Heart left ventricle (tissue), 16 donors: ENCODE measurements at regions not wholly inside any gene's neighbourhood (a gene's known extent, or its start where the extent isn't known, plus 50 kb on each side); places are given as distances from the start of the nearest gene placed in this dataset.

Experiments used
- ATAC-seq, 4 donors: fragments of 200-7000 bp; cut with Tn5 transposase; one replicate each; pipeline ENCODE4 v1.9.1; 2020 to 2022; ENCODE audit warnings: moderate library complexity in 4 of 4, mild to moderate bottlenecking in 3 of 4, moderate number of reproducible peaks in 1 of 4
- DNase-seq, 5 donors: peaks; one replicate each; pipeline ENCODE4 v3.0.0-alpha.2; 2020
- H3K27ac ChIP-seq, 12 donors: fragments of 200-600 bp; sonication (generic) in 4 of 12; one replicate each; pipeline versions ENCODE4 v1.5.0 to v1.8.0; 2016 to 2022; ENCODE audit warnings: mild to moderate bottlenecking in 2 of 12
- H3K27me3 ChIP-seq, 9 donors: fragments of 200-600 bp; sonication (generic) in 2 of 9; one replicate each; pipeline versions ENCODE4 v1.5.1 to v1.8.0; 2016 to 2022; ENCODE audit warnings: mild to moderate bottlenecking in 3 of 9
- H3K36me3 ChIP-seq, 9 donors: fragments of 200-600 bp; sonication (generic) in 2 of 9; one replicate each; pipeline versions ENCODE4 v1.5.0 to v1.8.0; 2018 to 2022; ENCODE audit warnings: mild to moderate bottlenecking in 2 of 9
- H3K4me1 ChIP-seq, 12 donors: fragments of 200-600 bp; sonication (generic) in 4 of 12; one replicate each; pipeline versions ENCODE4 v1.5.0 to v1.8.0; 2016 to 2022; ENCODE audit warnings: mild to moderate bottlenecking in 3 of 12
- H3K4me3 ChIP-seq, 12 donors: fragments of 200-600 bp; sonication (generic) in 4 of 12; one replicate each; pipeline versions ENCODE4 v1.5.0 to v1.8.0; 2017 to 2022; ENCODE audit warnings: mild to moderate bottlenecking in 9 of 12, moderate library complexity in 4 of 12
- H3K9me3 ChIP-seq, 12 donors: fragments of 200-600 bp; sonication (generic) in 4 of 12; one replicate each; pipeline versions ENCODE4 v1.5.0 to v1.8.0; 2016 to 2022; ENCODE audit warnings: mild to moderate bottlenecking in 1 of 12
- POLR2A ChIP-seq, 2 donors: fragments of 450-650 bp; IDR thresholded peaks; one replicate each; pipeline ENCODE4 v1.6.1; 2017; ENCODE audit warnings: antibody characterized with exemption in 2 of 2, mild to moderate bottlenecking in 2 of 2, moderate library complexity in 2 of 2
- whole genome bisulfite sequencing, 4 donors: extraction: QIAGEN DNeasy Blood & Tissue Kit in 2 of 4; methylation state at CpG; one replicate each; pipeline versions ENCODE4 v1.1.5 to v1.1.7; 2013 to 2018; 5-methylcytosine and 5-hydroxymethylcytosine counted together
- intact Hi-C, 10 donors: fragments of 100-400 bp; cut with DNase I; formaldehyde crosslinking; loops; one replicate each; pipeline versions ENCODE4 v1.11.1 to v1.14.2; 2022
- TF ChIP-seq, protein P1 (sequence below), 12 donors: fragments of 200-600 bp; sonication (generic) in 4 of 12; IDR thresholded peaks; one replicate each; pipeline versions ENCODE4 v1.5.0 to v1.8.0; 2018 to 2022; ENCODE audit warnings: antibody characterized with exemption in 12 of 12, mild to moderate bottlenecking in 5 of 12
- donor health status: ischemic (EF 13 %, LVEDD 7.1; RV severe dilation, severe dysfunction).
- donor health status: healthy with polysubstance abuse.
- donor health status: DM: no; HTN: yes; CAD: no.
- donor health status: DM: no; HTN: no; CAD: no.
- donor health status: ischemic (EF 25% LVEDD 6.9; RV normal size, moderate dysfunction).
- donor health status: ischemic (EF 25% LVEDD 5.7; RV mildly dilated, moderate dysfunction).
- donor health status: healthy.
- donor health status: DM: yes; HTN: yes; CAD: no.
- donor health status: ischemic (EF 35%, LVEDD 5.7; RV mildly dilated, moderate dysfunction).
- donor health status: nonischemic (EF 11% LVEDD 7.7; RV severe dilation, severe dysfunction).
- donor health status: DM: yes; HTN: yes; CAD: no.
- donor health status: PGD.
- donor health status: ischemic (EF 29% LVEDD 5.4; RV normal size, mild dysfunction).
- donor health status: nonischemic (EF 23%, LVEDD 6.1; RV moderate dilation, normal function).

DNA sequence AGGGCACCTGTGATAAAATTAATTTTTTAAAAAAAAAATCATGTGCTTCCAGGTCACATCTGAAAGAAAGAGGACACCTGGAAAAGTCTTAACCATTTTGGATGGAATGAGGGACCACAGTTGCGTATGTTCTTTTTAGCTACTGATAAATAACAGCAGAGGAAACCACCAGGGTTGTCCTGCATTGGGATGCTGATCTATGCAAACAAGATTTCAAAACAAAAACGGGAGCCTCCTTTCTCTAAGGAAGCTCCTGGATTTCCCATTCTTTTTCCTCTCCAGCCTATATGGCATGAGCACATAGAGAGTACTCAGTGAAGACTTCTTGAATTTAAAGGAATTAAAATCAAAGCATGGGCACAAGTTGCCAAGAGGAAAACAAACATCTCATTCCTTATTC, 145.6 kb upstream of the THBS1 start:
- H3K27ac ChIP-seq, result peak overlapping the region; percentile 2 to 75 (median 54)
- intact Hi-C loops, result loop anchor here in 6 of 10 donors (5.0 to 10.0 kb wide), 8 partner anchors 50 to 260 kb away; partner anchors contain the start of gene THBS1 (in 1 of the 6)

DNA sequence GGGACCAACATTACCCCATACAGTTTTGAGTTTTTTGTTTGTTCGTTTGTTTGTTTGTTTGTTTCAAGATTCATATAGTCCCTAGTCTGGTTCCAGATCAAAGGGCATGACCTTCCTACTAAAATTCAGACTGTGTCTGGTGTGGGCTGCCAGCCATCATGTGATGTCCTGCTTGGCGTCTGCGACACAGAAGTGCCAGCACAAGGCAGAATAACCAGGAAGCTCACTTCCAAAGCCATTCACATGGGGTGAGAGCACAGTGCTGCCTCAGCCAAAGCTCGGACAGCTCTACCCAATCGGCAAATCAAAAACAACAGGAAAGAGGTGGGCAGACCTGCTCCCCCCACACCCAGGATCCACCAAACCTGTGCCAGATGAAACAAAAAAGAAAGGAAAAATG, 142.6 kb upstream of the THBS1 start:
- no peaks in the 10 kb centered on the region for H3K27me3 ChIP-seq
- no peaks in the 10 kb centered on the region for H3K36me3 ChIP-seq
- H3K9me3 ChIP-seq, result no peaks in the 10 kb centered on the region
- H3K4me3 ChIP-seq, result no peak overlapping the region
- 25 to 32% (median 28%) methylated on average over 5 of the region's 5 CpGs for WGBS, 4 donors
- ATAC-seq (peak; percentile 68 to 92 (median 80)), DNase-seq (peak; percentile 55 to 83 (median 62))
- intact Hi-C loops, result loop anchor here in 6 of 10 donors (5.0 to 10.0 kb wide), 8 partner anchors 47 to 263 kb away; partner anchors contain the start of gene THBS1 (in 1 of the 6)
- TF ChIP-seq POLR2A (IDR thresholded peaks at IDR 0.05), result peak in 1 of 2 donors; percentile 17
- TF ChIP-seq, protein P1, sequence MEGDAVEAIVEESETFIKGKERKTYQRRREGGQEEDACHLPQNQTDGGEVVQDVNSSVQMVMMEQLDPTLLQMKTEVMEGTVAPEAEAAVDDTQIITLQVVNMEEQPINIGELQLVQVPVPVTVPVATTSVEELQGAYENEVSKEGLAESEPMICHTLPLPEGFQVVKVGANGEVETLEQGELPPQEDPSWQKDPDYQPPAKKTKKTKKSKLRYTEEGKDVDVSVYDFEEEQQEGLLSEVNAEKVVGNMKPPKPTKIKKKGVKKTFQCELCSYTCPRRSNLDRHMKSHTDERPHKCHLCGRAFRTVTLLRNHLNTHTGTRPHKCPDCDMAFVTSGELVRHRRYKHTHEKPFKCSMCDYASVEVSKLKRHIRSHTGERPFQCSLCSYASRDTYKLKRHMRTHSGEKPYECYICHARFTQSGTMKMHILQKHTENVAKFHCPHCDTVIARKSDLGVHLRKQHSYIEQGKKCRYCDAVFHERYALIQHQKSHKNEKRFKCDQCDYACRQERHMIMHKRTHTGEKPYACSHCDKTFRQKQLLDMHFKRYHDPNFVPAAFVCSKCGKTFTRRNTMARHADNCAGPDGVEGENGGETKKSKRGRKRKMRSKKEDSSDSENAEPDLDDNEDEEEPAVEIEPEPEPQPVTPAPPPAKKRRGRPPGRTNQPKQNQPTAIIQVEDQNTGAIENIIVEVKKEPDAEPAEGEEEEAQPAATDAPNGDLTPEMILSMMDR (IDR thresholded peaks at IDR 0.05), result no peak
- H3K27ac ChIP-seq, result peak overlapping the region in 11 of 12 donors; percentile 31 to 83 (median 62)
- H3K4me1 ChIP-seq, result peaks cover 2 to 48% (median 30%) of the 10 kb centered on the region in 12 donors

More for the DNA sequence above, 145.6 kb upstream of the THBS1 start:
- H3K4me1 ChIP-seq, result peaks cover 2 to 78% (median 43%) of the 10 kb centered on the region in 12 donors
- H3K36me3 ChIP-seq, result no peaks in the 10 kb centered on the region
- ATAC-seq (no peak), DNase-seq (no peak)
- H3K4me3 ChIP-seq, result no peak overlapping the region
- TF ChIP-seq, protein P1 (IDR thresholded peaks at IDR 0.05), result no peak
- TF ChIP-seq POLR2A (IDR thresholded peaks at IDR 0.05), result no peak
- H3K9me3 ChIP-seq, result no peaks in the 10 kb centered on the region
- WGBS, 4 donors, result 56 to 65% (median 64%) methylated on average over 2 of the region's 2 CpGs
- H3K27me3 ChIP-seq, result no peaks in the 10 kb centered on the region

DNA sequence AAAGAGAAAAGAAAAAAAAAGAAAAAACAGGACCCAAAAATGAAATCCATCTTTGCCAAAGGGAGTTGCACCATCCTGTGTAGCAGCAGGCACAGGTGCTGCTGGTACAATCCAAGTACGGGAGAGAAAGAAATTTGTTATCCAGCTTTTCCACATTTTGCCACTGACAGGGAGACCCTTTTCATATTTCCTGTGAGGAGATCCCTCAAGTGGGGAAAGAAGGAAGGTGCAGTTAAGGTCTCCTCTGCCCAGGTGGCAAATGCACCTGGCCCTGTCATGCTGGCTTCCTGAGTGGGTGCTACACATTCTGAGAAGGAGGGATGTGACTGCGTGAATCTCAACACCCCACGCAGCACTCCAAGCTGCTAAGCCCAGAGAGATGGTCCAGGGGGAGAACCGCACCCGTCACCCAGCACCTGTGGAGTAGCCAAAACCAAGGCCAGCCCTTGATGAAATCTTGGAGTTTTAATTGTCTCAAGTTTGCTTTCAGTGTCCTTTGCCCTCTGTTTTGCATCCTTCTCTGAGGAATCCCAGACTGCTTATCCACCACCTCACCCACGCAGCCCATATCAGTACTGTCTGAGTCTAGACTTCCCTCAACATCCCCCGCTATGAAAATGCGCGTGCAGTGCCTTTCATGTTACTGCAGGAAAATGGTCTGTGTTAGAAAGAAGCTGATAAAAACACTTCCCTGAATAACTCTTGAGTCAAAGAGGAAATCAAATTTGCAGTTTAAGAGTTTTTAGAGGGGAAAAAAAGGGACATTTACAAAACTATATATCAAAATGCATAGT, 141.9 kb upstream of the THBS1 start:
- peak overlapping the region in 11 of 12 donors; percentile 31 to 83 (median 62) for H3K27ac ChIP-seq
- no peaks in the 10 kb centered on the region for H3K9me3 ChIP-seq
- H3K4me1 ChIP-seq, result peaks cover 2 to 41% (median 25%) of the 10 kb centered on the region in 12 donors
- intact Hi-C loops, result loop anchor here in 6 of 10 donors (5.0 to 10.0 kb wide), 8 partner anchors 46 to 264 kb away; partner anchors contain the start of gene THBS1 (in 1 of the 6)
- TF ChIP-seq POLR2A (IDR thresholded peaks at IDR 0.05), result no peak
- TF ChIP-seq, protein P1 (IDR thresholded peaks at IDR 0.05), result no peak
- WGBS, 4 donors, result 82 to 85% (median 84%) methylated on average over 9 of the region's 9 CpGs
- H3K27me3 ChIP-seq, result no peaks in the 10 kb centered on the region
- H3K4me3 ChIP-seq, result no peak overlapping the region
- DNase-seq (peak in 1 of 5 donors; percentile 40), ATAC-seq (peak in 3 of 4 donors; percentile 34 to 43 (median 35))
- no peaks in the 10 kb centered on the region for H3K36me3 ChIP-seq

DNA sequence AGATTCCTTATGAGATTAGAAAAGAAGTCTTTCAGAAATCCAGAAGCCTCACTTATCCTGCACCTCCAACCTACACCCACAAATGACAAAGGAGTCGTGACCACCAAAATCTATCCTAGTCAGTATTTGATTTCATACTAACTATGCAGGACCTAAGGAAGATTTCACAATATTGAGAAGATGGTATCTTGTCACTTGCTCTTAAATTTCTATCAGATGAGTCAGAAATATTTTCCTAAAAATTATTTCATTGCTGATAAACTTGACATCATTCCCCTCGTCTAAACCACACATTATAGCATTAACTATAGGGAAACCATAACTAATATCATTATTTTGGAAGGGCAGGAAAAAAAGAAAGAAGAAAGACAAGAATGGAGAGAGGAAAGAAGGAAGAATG, 138.0 kb upstream of the THBS1 start:
- DNase-seq, result no peak
- H3K9me3 ChIP-seq, result no peaks in the 10 kb centered on the region
- H3K4me1 ChIP-seq, result peaks cover 0 to 20% (median 8%) of the 10 kb centered on the region in 12 donors
- WGBS, 4 donors, result 89 to 91% (median 90%) methylated on average over 2 of the region's 2 CpGs
- H3K27me3 ChIP-seq, result no peaks in the 10 kb centered on the region
- H3K4me3 ChIP-seq, result no peak overlapping the region
- ATAC-seq, result no peak
- intact Hi-C loops, result loop anchor here in 1 of 10 donors (5.0 kb wide), 1 partner anchor 34 kb away; no protein-coding TSS in a partner anchor
- no peak overlapping the region for H3K27ac ChIP-seq
- H3K36me3 ChIP-seq, result no peaks in the 10 kb centered on the region
- TF ChIP-seq, protein P1 (IDR thresholded peaks at IDR 0.05), result no peak
- no peak for TF ChIP-seq POLR2A (IDR thresholded peaks at IDR 0.05)
